ENCODE measurements at regions not wholly inside any gene's neighbourhood (a gene's known extent, or its start where the extent isn't known, plus 50 kb on each side); places are given as distances from the start of the nearest gene placed in this dataset.

- Histone ChIP-seq H3K79me2 (replicated peaks; ENCODE audit: insufficient read depth) (no peaks in the 10 kb centered on the region), H3K27me3 (ENCODE audit: insufficient read depth) (peaks cover 38% of the 10 kb centered on the region), H3K4me2 (no peak overlapping the region), H4K20me1 (replicated peaks; ENCODE audit: insufficient read depth) (no peaks in the 10 kb centered on the region), H3K9me2 (ENCODE audit: insufficient read depth) (no peaks in the 10 kb centered on the region), H3K4me1 (ENCODE audit: insufficient read depth) (no peaks in the 10 kb centered on the region; the same call in 1 of the 2 replicates), H3K4me3 (no peak overlapping the region), H3K27ac (ENCODE audit: low read depth) (no peak overlapping the region), H3K36me3 (ENCODE audit: insufficient read depth) (no peaks in the 10 kb centered on the region), H2AFZ (no peak overlapping the region), H3F3A (replicated peaks; ENCODE audit: low read depth) (no peaks in the 10 kb centered on the region)
- DNase-seq (ENCODE audit: low spot score) (peak; percentile 68), ATAC-seq (peak; percentile 83)
- Mint-ChIP-seq H3K27me3 (ENCODE audit: insufficient read depth, low read depth, poor library complexity) (peaks cover 30% of the 10 kb centered on the region), H3K4me3 (no peak overlapping the region), H3K27ac (0 out of 2 replicates have a peak overlapping the region, but pooled peaks have one; percentile 12), H3K36me3 (ENCODE audit: low read depth) (no peaks in the 10 kb centered on the region), H3K4me1 (no peaks in the 10 kb centered on the region; the same call in 2 of the 3 replicates), H3K9me3 (peaks cover 15% of the 10 kb centered on the region; the same call in 2 of the 3 replicates)
- TF ChIP-seq NANOG (IDR thresholded peaks at IDR 0.05; ENCODE audit: borderline replicate concordance) (no peak), ZNF114 (CRISPR knock-in tag; IDR thresholded peaks at IDR 0.05) (no peak), ZNF462 (CRISPR knock-in tag; IDR thresholded peaks at IDR 0.05) (peak; percentile 65; the same call in 1 of the 2 replicates), ETS1 (IDR thresholded peaks at IDR 0.05) (no peak), REST (IDR thresholded peaks at IDR 0.05; ENCODE audit: unreplicated experiment) (no peak), EZH2phosphoT487 (IDR thresholded peaks at IDR 0.05; ENCODE audit: unreplicated experiment) (no peak), POLR2AphosphoS5 (IDR thresholded peaks at IDR 0.05; ENCODE audit: low read depth) (no peak), ZNF331 (CRISPR knock-in tag; IDR thresholded peaks at IDR 0.05; ENCODE audit: low read depth) (no peak), CREB1 (CRISPR knock-in tag; IDR thresholded peaks at IDR 0.05; ENCODE audit: low read depth) (no peak), JUNB (IDR thresholded peaks at IDR 0.05; ENCODE audit: unreplicated experiment) (no peak), STAT1 (IDR thresholded peaks at IDR 0.05; ENCODE audit: unreplicated experiment) (no peak), EZH2 (IDR thresholded peaks at IDR 0.05; ENCODE audit: low read depth, unreplicated experiment) (no peak), CTCF (conservative IDR thresholded peaks at IDR 0.05; ENCODE audit: low read depth in 2 of 2) (peak; percentile 68 to 83)
Measured at GRCh38 chr2:120456867-120457266, 110.9 kb downstream of the INHBB start.
